ENCODE measurements at regions not wholly inside any gene's neighbourhood (a gene's known extent, or its start where the extent isn't known, plus 50 kb on each side); places are given as distances from the start of the nearest gene placed in this dataset.
A peak's percentile ranks its signal among the peaks of the same experiment; 100 is the strongest.

DNA sequence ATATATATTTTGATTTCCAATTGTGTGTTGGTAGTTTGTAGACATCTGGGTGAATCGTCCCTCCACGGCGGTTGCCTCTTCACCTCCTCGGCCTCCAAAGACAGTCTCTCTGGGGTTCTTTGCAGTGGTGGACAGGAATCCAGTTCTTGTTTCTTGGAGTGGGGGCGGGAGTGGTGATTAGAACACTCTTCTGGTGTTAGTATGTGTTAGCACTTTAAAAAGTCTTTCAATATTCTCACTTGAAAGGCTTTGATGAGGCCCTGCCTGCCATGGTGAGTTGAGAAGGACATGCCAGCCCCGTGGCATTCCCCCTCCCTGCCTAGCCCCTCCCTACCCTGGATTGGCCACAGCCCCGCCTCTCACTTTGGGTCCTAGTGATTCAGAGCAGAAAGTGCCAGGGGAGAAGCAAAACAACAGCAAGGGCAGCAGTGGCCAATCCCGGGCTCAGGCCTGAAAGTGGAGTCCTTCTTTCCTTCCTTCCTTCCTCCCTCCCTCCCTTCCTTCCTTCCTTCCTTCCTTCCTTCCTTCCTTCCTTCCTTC, 316.8 kb upstream of the HS6ST1 start:
- no peak overlapping the region for H3K9ac ChIP-seq
- H3K4me3 ChIP-seq = no peak overlapping the region
- H3K36me3 ChIP-seq = no peaks in the 10 kb centered on the region
- H3K27me3 ChIP-seq = no peaks in the 10 kb centered on the region
- H3K4me1 ChIP-seq = peaks cover 21 to 37% (median 25%) of the 10 kb centered on the region in 10 experiments
- peaks cover 0 to 6% (median 0%) of the 10 kb centered on the region in 11 experiments; a peak in 2 of 22 replicates for H3K9me3 ChIP-seq (replicated peaks in 1 of 11)
- H3K4me2 ChIP-seq = peak overlapping the region in 2 of 11 experiments; percentile 12 to 27; a peak in 1 of 22 replicates
- H4K20me1 ChIP-seq = no peaks in the 10 kb centered on the region
- no peak for TF ChIP-seq Cebpa-rat (IDR thresholded peaks at IDR 0.05)
- no peak overlapping the region for H3K27ac ChIP-seq

DNA sequence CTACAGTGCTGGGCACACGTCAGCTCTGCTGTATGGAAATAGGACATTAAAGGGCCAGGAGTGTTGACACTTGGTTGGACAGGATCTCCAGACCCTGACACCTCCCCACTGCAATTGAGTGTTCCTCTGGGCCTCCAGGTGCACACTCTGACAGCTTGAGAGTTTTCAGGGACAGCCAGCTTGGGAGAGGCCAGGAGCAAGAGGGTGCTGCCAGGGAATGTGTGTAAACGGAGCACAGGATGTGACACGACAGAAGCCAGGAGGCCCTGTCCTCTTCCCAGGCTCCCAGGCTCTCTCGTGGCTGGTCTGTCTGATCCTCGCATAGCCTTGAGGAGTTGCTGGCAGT, 318.1 kb upstream of the HS6ST1 start:
- no peaks in the 10 kb centered on the region for H4K20me1 ChIP-seq
- H3K9ac ChIP-seq = no peak overlapping the region
- no peaks in the 10 kb centered on the region for H3K36me3 ChIP-seq
- H3K9me3 ChIP-seq (replicated peaks in 1 of 11) = peaks cover 0 to 6% (median 0%) of the 10 kb centered on the region in 11 experiments; a peak in 2 of 22 replicates
- no peak overlapping the region for H3K27ac ChIP-seq
- no peak for TF ChIP-seq Cebpa-rat (IDR thresholded peaks at IDR 0.05)
- no peak overlapping the region for H3K4me2 ChIP-seq
- H3K4me1 ChIP-seq = peaks cover 14 to 45% (median 18%) of the 10 kb centered on the region in 10 experiments
- H3K27me3 ChIP-seq = no peaks in the 10 kb centered on the region
- no peak overlapping the region for H3K4me3 ChIP-seq

- Histone ChIP-seq H3K9me3 (replicated peaks in 1 of 11) (peaks cover 0 to 6% (median 0%) of the 10 kb centered on the region in 11 experiments; a peak in 2 of 22 replicates), H3K4me2 (peak overlapping the region in 4 of 11 experiments; percentile 44 to 83 (median 66); a peak in 8 of 22 replicates), H3K4me3 (no peak overlapping the region), H3K27me3 (no peaks in the 10 kb centered on the region), H3K27ac (0 out of 22 replicates have a peak overlapping the region, but pooled peaks of 1 of the 11 experiments have one; percentile 48), H4K20me1 (no peaks in the 10 kb centered on the region), H3K36me3 (no peaks in the 10 kb centered on the region), H3K4me1 (peaks cover 7 to 50% (median 11%) of the 10 kb centered on the region in 10 experiments; a peak in 18 of 20 replicates), H3K9ac (no peak overlapping the region)
- TF ChIP-seq Cebpa-rat (IDR thresholded peaks at IDR 0.05) = no peak
Measured at GRCh38 chr2:128637481-128638155, 318.9 kb upstream of the HS6ST1 start.

DNA sequence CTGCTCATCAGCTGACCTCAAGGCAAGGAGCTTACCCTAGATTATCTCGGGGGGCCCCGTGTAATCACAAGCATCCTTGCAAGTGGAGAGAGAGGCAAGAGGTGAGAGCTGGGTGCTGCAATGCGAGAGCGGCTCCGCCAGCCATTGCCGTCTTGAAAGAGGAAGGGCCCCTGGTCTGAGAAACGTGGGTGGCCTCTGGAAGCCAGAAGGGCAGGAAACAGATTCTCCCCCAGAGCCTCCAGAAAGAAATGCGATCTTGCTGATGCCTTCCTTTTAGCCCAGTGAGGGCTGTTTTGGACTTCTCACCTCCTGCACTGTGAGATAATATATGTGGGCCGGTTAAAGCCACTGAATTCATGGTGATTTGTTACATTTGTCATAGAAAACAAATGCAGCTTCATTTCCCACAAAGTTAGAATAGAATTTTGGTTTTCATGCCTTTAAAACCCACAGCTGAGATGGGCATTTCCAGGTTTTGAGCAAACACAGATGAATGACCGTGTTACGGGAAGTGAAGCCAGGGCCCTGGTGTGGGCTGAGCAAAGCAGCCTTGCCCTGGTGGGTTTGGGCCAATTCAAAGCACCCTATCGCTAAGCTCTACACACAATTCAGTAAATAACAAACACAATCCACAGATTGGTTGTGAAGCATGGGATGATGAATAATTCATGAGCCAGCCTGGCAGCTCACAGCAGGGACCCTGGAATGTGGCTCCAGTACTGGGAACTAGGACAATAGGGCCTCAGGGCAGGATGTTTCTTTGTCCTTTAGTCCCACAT, 319.9 kb upstream of the HS6ST1 start:
- peak overlapping the region in 3 of 11 experiments; percentile 48 to 62 (median 51); a peak in 6 of 22 replicates for H3K27ac ChIP-seq
- no peaks in the 10 kb centered on the region for H4K20me1 ChIP-seq
- no peak overlapping the region for H3K4me3 ChIP-seq
- peaks cover 0 to 6% (median 0%) of the 10 kb centered on the region in 11 experiments; a peak in 2 of 22 replicates for H3K9me3 ChIP-seq (replicated peaks in 1 of 11)
- no peak for TF ChIP-seq Cebpa-rat (IDR thresholded peaks at IDR 0.05)
- H3K4me2 ChIP-seq = peak overlapping the region in 9 of 11 experiments; percentile 7 to 83 (median 37); a peak in 13 of 22 replicates
- H3K9ac ChIP-seq = peak overlapping the region in 2 of 11 experiments; percentile 0 to 17; a peak in 3 of 22 replicates
- H3K36me3 ChIP-seq = no peaks in the 10 kb centered on the region
- no peaks in the 10 kb centered on the region for H3K27me3 ChIP-seq
- H3K4me1 ChIP-seq = peaks cover 7 to 58% (median 11%) of the 10 kb centered on the region in 10 experiments; a peak in 18 of 20 replicates

DNA sequence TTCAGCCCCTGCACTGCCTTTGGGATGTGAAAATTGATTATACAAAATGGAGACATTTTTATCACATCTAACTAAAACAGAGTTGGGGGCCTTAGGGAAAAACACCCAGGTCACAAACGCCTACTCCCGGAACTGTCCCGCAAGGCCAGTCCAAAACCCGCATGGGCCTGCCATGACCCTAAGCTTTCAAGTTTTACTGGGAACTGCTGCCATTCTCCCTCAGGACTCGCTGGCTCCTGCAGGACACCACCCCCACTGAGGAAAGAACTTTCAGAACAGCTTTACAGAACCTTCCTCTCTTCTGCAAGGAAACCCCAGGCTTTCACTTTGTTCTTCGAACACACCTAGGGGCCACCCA, 320.4 kb upstream of the HS6ST1 start:
- Histone ChIP-seq H3K9me3 (replicated peaks in 1 of 11) (peaks cover 0 to 6% (median 0%) of the 10 kb centered on the region in 11 experiments; a peak in 2 of 22 replicates), H3K27ac (peak overlapping the region in 2 of 11 experiments; percentile 48 to 62; a peak in 6 of 22 replicates), H3K4me3 (no peak overlapping the region), H4K20me1 (no peaks in the 10 kb centered on the region), H3K4me1 (peaks cover 7 to 58% (median 14%) of the 10 kb centered on the region in 10 experiments; a peak in 18 of 20 replicates), H3K4me2 (peak overlapping the region in 7 of 11 experiments; percentile 14 to 83 (median 44); a peak in 11 of 22 replicates), H3K9ac (peak overlapping the region in 2 of 11 experiments; percentile 0 to 17; a peak in 2 of 22 replicates), H3K27me3 (no peaks in the 10 kb centered on the region), H3K36me3 (no peaks in the 10 kb centered on the region)
- no peak for TF ChIP-seq Cebpa-rat (IDR thresholded peaks at IDR 0.05)

DNA sequence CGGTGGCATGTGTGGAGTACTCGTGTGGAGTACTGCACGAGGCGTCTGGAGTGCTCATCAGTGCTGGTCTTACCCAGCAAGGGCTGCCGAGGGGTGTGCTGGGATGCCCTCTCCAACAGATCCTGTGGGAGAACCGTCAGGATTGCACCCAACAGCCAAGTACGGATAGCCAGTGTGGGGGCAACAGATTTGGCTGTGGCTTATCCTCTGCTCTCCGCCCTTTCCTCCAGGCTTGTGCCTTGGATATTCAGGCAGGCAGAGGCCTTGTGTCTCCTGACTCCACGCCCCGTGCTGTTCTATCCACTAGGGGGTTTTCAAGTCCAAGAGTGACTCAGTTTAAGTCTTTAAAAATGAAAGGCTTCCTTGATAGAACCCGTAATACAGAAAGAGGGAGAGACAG, 321.0 kb upstream of the HS6ST1 start:
- H3K4me1 ChIP-seq = peaks cover 8 to 64% (median 20%) of the 10 kb centered on the region in 10 experiments
- H4K20me1 ChIP-seq = no peaks in the 10 kb centered on the region
- TF ChIP-seq Cebpa-rat (IDR thresholded peaks at IDR 0.05) = no peak
- no peak overlapping the region for H3K4me3 ChIP-seq
- H3K4me2 ChIP-seq = peak overlapping the region in 3 of 11 experiments; percentile 55 to 83 (median 77); a peak in 6 of 22 replicates
- no peaks in the 10 kb centered on the region for H3K27me3 ChIP-seq
- H3K9ac ChIP-seq = no peak overlapping the region
- peaks cover 0 to 6% (median 0%) of the 10 kb centered on the region in 11 experiments; a peak in 2 of 22 replicates for H3K9me3 ChIP-seq (replicated peaks in 1 of 11)
- no peaks in the 10 kb centered on the region for H3K36me3 ChIP-seq
- peak overlapping the region in 2 of 11 experiments; percentile 48 to 62; a peak in 3 of 22 replicates for H3K27ac ChIP-seq

GRCh38 chr2:128640166-128640844, 321.6 kb upstream of the HS6ST1 start:
- no peak overlapping the region for H3K4me3 ChIP-seq
- TF ChIP-seq Cebpa-rat (IDR thresholded peaks at IDR 0.05) = no peak
- H3K27me3 ChIP-seq = no peaks in the 10 kb centered on the region
- peaks cover 0 to 6% (median 0%) of the 10 kb centered on the region in 11 experiments; a peak in 2 of 22 replicates for H3K9me3 ChIP-seq (replicated peaks in 1 of 11)
- H4K20me1 ChIP-seq = no peaks in the 10 kb centered on the region
- H3K27ac ChIP-seq = no peak overlapping the region
- H3K4me1 ChIP-seq = peaks cover 8 to 67% (median 22%) of the 10 kb centered on the region in 10 experiments
- H3K9ac ChIP-seq = no peak overlapping the region
- peak overlapping the region in 2 of 11 experiments; percentile 77 to 83; a peak in 4 of 22 replicates for H3K4me2 ChIP-seq
- no peaks in the 10 kb centered on the region for H3K36me3 ChIP-seq

- TF ChIP-seq Cebpa-rat (IDR thresholded peaks at IDR 0.05) = no peak
- H4K20me1 ChIP-seq = no peaks in the 10 kb centered on the region
- no peaks in the 10 kb centered on the region for H3K27me3 ChIP-seq
- H3K4me1 ChIP-seq = peaks cover 8 to 63% (median 22%) of the 10 kb centered on the region in 10 experiments
- H3K27ac ChIP-seq = no peak overlapping the region
- H3K36me3 ChIP-seq = no peaks in the 10 kb centered on the region
- H3K4me2 ChIP-seq = peak overlapping the region in 1 of 11 experiments; percentile 77; a peak in 1 of 22 replicates
- no peak overlapping the region for H3K9ac ChIP-seq
- H3K4me3 ChIP-seq = no peak overlapping the region
- H3K9me3 ChIP-seq (replicated peaks in 1 of 11) = peaks cover 0 to 6% (median 0%) of the 10 kb centered on the region in 11 experiments; a peak in 2 of 22 replicates
Measured at GRCh38 chr2:128640845-128641360, 322.2 kb upstream of the HS6ST1 start.

All from BLaER1 treated with 17β-estradiol and CSF1 and Interleukin-3, amounts not matched to agents 10 nM and 100 nM (cell line).